ENCODE measurements at regions not wholly inside any gene's neighbourhood (a gene's known extent, or its start where the extent isn't known, plus 50 kb on each side); places are given as distances from the start of the nearest gene placed in this dataset.

DNA sequence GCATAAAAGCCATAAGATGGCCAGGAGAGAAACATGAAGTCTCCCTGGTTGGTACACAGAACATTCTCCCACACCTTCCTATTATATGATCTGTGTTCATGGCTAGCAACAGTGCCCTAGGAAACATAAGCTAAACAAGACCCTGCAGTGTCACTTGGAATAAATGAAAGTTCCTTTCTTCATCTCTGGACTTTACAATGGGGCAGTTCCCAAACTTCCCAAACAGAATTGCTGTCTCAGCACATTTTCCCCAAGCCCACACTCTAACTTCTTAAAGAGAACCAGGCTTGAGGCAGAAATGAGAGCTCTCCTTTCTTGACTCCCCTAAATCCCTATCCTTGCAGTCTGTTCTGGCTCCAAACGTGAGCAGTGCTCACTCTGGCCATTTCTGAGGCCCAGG, 173.2 kb upstream of the CREB1 start:
- Mint-ChIP-seq H3K27me3 (ENCODE audit: low read depth, unreplicated experiment) (peaks cover 3% of the 10 kb centered on the region), H3K36me3 (ENCODE audit: low read depth, unreplicated experiment) (no peaks in the 10 kb centered on the region), H3K27ac (ENCODE audit: unreplicated experiment) (no peak overlapping the region), H3K4me3 (ENCODE audit: unreplicated experiment) (no peak overlapping the region), H3K4me1 (ENCODE audit: low read depth, unreplicated experiment) (no peaks in the 10 kb centered on the region), H3K9me3 (ENCODE audit: unreplicated experiment) (no peaks in the 10 kb centered on the region)
- Histone ChIP-seq H3K9me3 (ENCODE audit: insufficient read depth, low read depth, low read length) (no peaks in the 10 kb centered on the region), H3K27me3 (ENCODE audit: insufficient read depth, low read length) (no peaks in the 10 kb centered on the region), H3K36me3 (ENCODE audit: insufficient read depth, low read length) (no peaks in the 10 kb centered on the region), H3K79me2 (ENCODE audit: insufficient read depth, low read length) (no peaks in the 10 kb centered on the region), H3K4me2 (ENCODE audit: low read length) (no peak overlapping the region), H3K4me3 (ENCODE audit: insufficient read depth, low read depth, low read length) (no peak overlapping the region), H3K27ac (ENCODE audit: low read depth, low read length) (no peak overlapping the region), H3K9ac (ENCODE audit: low read length) (no peak overlapping the region), H4K20me1 (ENCODE audit: insufficient read depth, low read length) (no peaks in the 10 kb centered on the region), H3K4me1 (ENCODE audit: insufficient read depth, low read length) (no peaks in the 10 kb centered on the region), H2AFZ (ENCODE audit: low read depth, low read length) (no peak overlapping the region)
- FAIRE-seq (no peak), DNase-seq (ENCODE audit: low read depth) (no peak)
- TF ChIP-seq EZH2 (IDR thresholded peaks at IDR 0.05; ENCODE audit: insufficient read depth, low read length): no peak
- TF ChIP-seq CTCF (IDR thresholded peaks at IDR 0.05; ENCODE audit: insufficient read depth, low read depth, low read length): no peak

- H2AFZ ChIP-seq (ENCODE audit: low read depth, low read length): no peak overlapping the region
- no peak overlapping the region for H3K4me3 ChIP-seq (ENCODE audit: insufficient read depth, low read depth, low read length)
- TF ChIP-seq EZH2 (IDR thresholded peaks at IDR 0.05; ENCODE audit: insufficient read depth, low read length) (no peak), CTCF (IDR thresholded peaks at IDR 0.05; ENCODE audit: insufficient read depth, low read depth, low read length) (no peak)
- H3K9me3 ChIP-seq (ENCODE audit: insufficient read depth, low read depth, low read length): no peaks in the 10 kb centered on the region
- no peaks in the 10 kb centered on the region for H3K79me2 ChIP-seq (ENCODE audit: insufficient read depth, low read length)
- Mint-ChIP-seq H3K27ac (ENCODE audit: unreplicated experiment) (no peak overlapping the region), H3K27me3 (ENCODE audit: low read depth, unreplicated experiment) (peaks cover 3% of the 10 kb centered on the region), H3K4me3 (ENCODE audit: unreplicated experiment) (no peak overlapping the region), H3K9me3 (ENCODE audit: unreplicated experiment) (peaks cover 2% of the 10 kb centered on the region), H3K4me1 (ENCODE audit: low read depth, unreplicated experiment) (no peaks in the 10 kb centered on the region), H3K36me3 (ENCODE audit: low read depth, unreplicated experiment) (no peaks in the 10 kb centered on the region)
- FAIRE-seq (peak; percentile 9), DNase-seq (ENCODE audit: low read depth) (no peak)
- no peaks in the 10 kb centered on the region for H3K36me3 ChIP-seq (ENCODE audit: insufficient read depth, low read length)
- no peaks in the 10 kb centered on the region for H3K27me3 ChIP-seq (ENCODE audit: insufficient read depth, low read length)
- no peak overlapping the region for H3K9ac ChIP-seq (ENCODE audit: low read length)
- no peak overlapping the region for H3K27ac ChIP-seq (ENCODE audit: low read depth, low read length)
- no peaks in the 10 kb centered on the region for H4K20me1 ChIP-seq (ENCODE audit: insufficient read depth, low read length)
- no peak overlapping the region for H3K4me2 ChIP-seq (ENCODE audit: low read length)
- H3K4me1 ChIP-seq (ENCODE audit: insufficient read depth, low read length): no peaks in the 10 kb centered on the region
Measured at GRCh38 chr2:207357216-207357615, 172.5 kb upstream of the CREB1 start.

- no peaks in the 10 kb centered on the region for H3K36me3 ChIP-seq (ENCODE audit: insufficient read depth, low read length)
- FAIRE-seq (no peak), DNase-seq (ENCODE audit: low read depth) (no peak)
- H3K27ac ChIP-seq (ENCODE audit: low read depth, low read length): no peak overlapping the region
- no peak overlapping the region for H3K4me2 ChIP-seq (ENCODE audit: low read length)
- no peaks in the 10 kb centered on the region for H4K20me1 ChIP-seq (ENCODE audit: insufficient read depth, low read length)
- peaks cover 2% of the 10 kb centered on the region for H3K9me3 Mint-ChIP-seq (ENCODE audit: unreplicated experiment)
- no peak overlapping the region for H3K4me3 Mint-ChIP-seq (ENCODE audit: unreplicated experiment)
- TF ChIP-seq EZH2 (IDR thresholded peaks at IDR 0.05; ENCODE audit: insufficient read depth, low read length) (no peak), CTCF (IDR thresholded peaks at IDR 0.05; ENCODE audit: insufficient read depth, low read depth, low read length) (no peak)
- H3K27me3 Mint-ChIP-seq (ENCODE audit: low read depth, unreplicated experiment): peaks cover 2% of the 10 kb centered on the region
- no peaks in the 10 kb centered on the region for H3K79me2 ChIP-seq (ENCODE audit: insufficient read depth, low read length)
- H3K36me3 Mint-ChIP-seq (ENCODE audit: low read depth, unreplicated experiment): no peaks in the 10 kb centered on the region
- peaks cover 2% of the 10 kb centered on the region for H3K4me1 Mint-ChIP-seq (ENCODE audit: low read depth, unreplicated experiment)
- no peaks in the 10 kb centered on the region for H3K4me1 ChIP-seq (ENCODE audit: insufficient read depth, low read length)
- no peak overlapping the region for H3K27ac Mint-ChIP-seq (ENCODE audit: unreplicated experiment)
- no peak overlapping the region for H3K4me3 ChIP-seq (ENCODE audit: insufficient read depth, low read depth, low read length)
- H3K9me3 ChIP-seq (ENCODE audit: insufficient read depth, low read depth, low read length): no peaks in the 10 kb centered on the region
- H3K9ac ChIP-seq (ENCODE audit: low read length): no peak overlapping the region
- no peaks in the 10 kb centered on the region for H3K27me3 ChIP-seq (ENCODE audit: insufficient read depth, low read length)
- no peak overlapping the region for H2AFZ ChIP-seq (ENCODE audit: low read depth, low read length)
Measured at GRCh38 chr2:207362716-207363115, 167.0 kb upstream of the CREB1 start.
